Neural cell (in vitro differentiated cells): ENCODE measurements at regions not wholly inside any gene's neighbourhood (a gene's known extent, or its start where the extent isn't known, plus 50 kb on each side); places are given as distances from the start of the nearest gene placed in this dataset.

Source experiments
- H2AFZ ChIP-seq: fragments of 200-600, 300-800 bp; sonication (generic), shearing (Covaris generic); 2 replicates; pipeline ENCODE4 v1.6.0; 2014; ENCODE audit warnings: low read depth, mild to moderate bottlenecking, antibody characterized with exemption, low read length, moderate library complexity
- H3F3A ChIP-seq: fragments of 200-600 bp; shearing (Covaris generic); 2 replicates; pipeline ENCODE4 v1.6.1; 2016; ENCODE audit warnings: mild to moderate bottlenecking, moderate library complexity, mixed read lengths, antibody characterized with exemption, low read length; ENCODE audit not compliant: insufficient read depth, poor library complexity, severe bottlenecking
- H3K27ac ChIP-seq: fragments of 200-600, 300-800 bp; sonication (generic), shearing (Covaris generic); 2 replicates; pipeline ENCODE4 v1.5.1; 2014; ENCODE audit warnings: mild to moderate bottlenecking, low read length, moderate library complexity
- H3K27me3 ChIP-seq: fragments of 300-800, 200-600 bp; sonication (generic), shearing (Covaris generic); 2 replicates; pipeline ENCODE4 v1.6.0; 2014; ENCODE audit warnings: mild to moderate bottlenecking, low read depth, low read length, moderate library complexity; ENCODE audit not compliant: insufficient read depth
- H3K36me3 ChIP-seq: fragments of 300-800, 200-600 bp; sonication (generic), shearing (Covaris generic); 2 replicates; pipeline ENCODE4 v1.5.1; 2014; ENCODE audit warnings: mild to moderate bottlenecking, antibody characterized with exemption, low read length, moderate library complexity; ENCODE audit not compliant: insufficient read depth
- H3K4me2 ChIP-seq: fragments of 300-800, 200-600 bp; sonication (generic), shearing (Covaris generic); 2 replicates; pipeline ENCODE4 v1.6.0; 2014; ENCODE audit warnings: mild to moderate bottlenecking, low read length
- H3K4me3 ChIP-seq: fragments of 300-800, 200-600 bp; sonication (generic), shearing (Covaris generic); 2 replicates; pipeline ENCODE4 v1.5.1; 2014; ENCODE audit warnings: mild to moderate bottlenecking, low read length, moderate library complexity
- H3K79me2 ChIP-seq: fragments of 200-600 bp; shearing (Covaris generic); replicated peaks from 2 replicates; pipeline ENCODE4 v1.6.0; 2014; ENCODE audit warnings: mild to moderate bottlenecking, low read length, moderate library complexity; ENCODE audit not compliant: insufficient read depth
- H3K9ac ChIP-seq: fragments of 300-800, 200-600 bp; sonication (generic), shearing (Covaris generic); 2 replicates; pipeline ENCODE4 v1.6.1; 2016; ENCODE audit warnings: mild to moderate bottlenecking, low read length, mixed read lengths
- H3K9me2 ChIP-seq: fragments of 200-600 bp; shearing (Covaris generic); 2 replicates; pipeline ENCODE4 v1.6.1; 2016; ENCODE audit warnings: mild to moderate bottlenecking, low read length, mixed read lengths; ENCODE audit not compliant: insufficient read depth
- H3K9me3 ChIP-seq: fragments of 200-600, 300-800 bp; sonication (generic), shearing (Covaris generic); 2 replicates; pipeline ENCODE4 v1.6.1; 2016; ENCODE audit warnings: mild to moderate bottlenecking, mixed run types, low read length, moderate library complexity, mixed read lengths
- H4K20me1 ChIP-seq: fragments of 200-600 bp; shearing (Covaris generic); 2 replicates; pipeline ENCODE4 v1.6.1; 2016; ENCODE audit warnings: mild to moderate bottlenecking, mixed run types; ENCODE audit not compliant: insufficient read depth
- CTCF ChIP-seq: fragments of 450-650 bp; IDR thresholded peaks from 2 replicates; pipeline ENCODE4 v1.5.1; 2014; ENCODE audit warnings: antibody characterized with exemption, mild to moderate bottlenecking, moderate library complexity; ENCODE audit not compliant: poor library complexity, severe bottlenecking
- EP300 ChIP-seq: fragments of 450-650 bp; conservative IDR thresholded peaks from 2 replicates; pipeline ENCODE4 v1.6.1; 2014; ENCODE audit warnings: antibody characterized with exemption, mild to moderate bottlenecking, moderate library complexity; ENCODE audit not compliant: poor library complexity, severe bottlenecking
- EZH2 ChIP-seq: fragments of 200-600, 300-800 bp; shearing (Covaris generic), sonication (generic); IDR thresholded peaks from 2 replicates; pipeline ENCODE4 v1.6.1; 2014; ENCODE audit warnings: antibody characterized with exemption, low read length, borderline replicate concordance, mild to moderate bottlenecking; ENCODE audit not compliant: insufficient read depth, poor library complexity, severe bottlenecking
- MXI1 ChIP-seq: fragments of 450-650 bp; conservative IDR thresholded peaks from 2 replicates; pipeline ENCODE4 v1.6.1; 2014; ENCODE audit warnings: antibody characterized with exemption, mild to moderate bottlenecking; ENCODE audit not compliant: poor library complexity, severe bottlenecking
- POLR2AphosphoS5 ChIP-seq: IDR thresholded peaks from 2 replicates; pipeline ENCODE4 v1.6.1; 2012
- RAD21 ChIP-seq: fragments of 450-650 bp; conservative IDR thresholded peaks from 2 replicates; pipeline ENCODE4 v1.6.1; 2014; ENCODE audit warnings: antibody characterized with exemption, mild to moderate bottlenecking, moderate library complexity
- REST ChIP-seq: IDR thresholded peaks from 2 replicates; pipeline ENCODE4 v1.6.1; 2012; ENCODE audit warnings: borderline replicate concordance
- SMC3 ChIP-seq: fragments of 450-650 bp; conservative IDR thresholded peaks from 2 replicates; pipeline ENCODE4 v1.6.1; 2014; ENCODE audit warnings: antibody characterized with exemption, mild to moderate bottlenecking, moderate library complexity; ENCODE audit not compliant: poor library complexity
- TAF1 ChIP-seq: IDR thresholded peaks from 2 replicates; pipeline ENCODE4 v1.6.1; 2012; ENCODE audit warnings: low read depth

- no peaks in the 10 kb centered on the region for H3F3A ChIP-seq
- H3K9ac ChIP-seq = no peak overlapping the region
- H3K4me2 ChIP-seq = no peak overlapping the region
- H3K4me3 ChIP-seq = no peak overlapping the region
- H3K9me3 ChIP-seq = no peaks in the 10 kb centered on the region
- H3K79me2 ChIP-seq = no peaks in the 10 kb centered on the region
- no peak overlapping the region for H3K27ac ChIP-seq
- H2AFZ ChIP-seq = no peak overlapping the region
- no peaks in the 10 kb centered on the region for H3K9me2 ChIP-seq
- H3K27me3 ChIP-seq = no peaks in the 10 kb centered on the region
- TF ChIP-seq RAD21 (no peak), MXI1 (no peak), SMC3 (no peak), REST (no peak), POLR2AphosphoS5 (no peak), EZH2 (no peak), CTCF (no peak), EP300 (no peak), TAF1 (no peak)
- H4K20me1 ChIP-seq = no peaks in the 10 kb centered on the region
- no peaks in the 10 kb centered on the region for H3K36me3 ChIP-seq
These were observed 1040.0 kb downstream of the STPG2 start for GRCh38 chr4:97103252-97103651.

- no peak overlapping the region for H3K4me2 ChIP-seq
- H3K36me3 ChIP-seq = no peaks in the 10 kb centered on the region
- H3K4me3 ChIP-seq = no peak overlapping the region
- no peak overlapping the region for H3K27ac ChIP-seq
- H3K27me3 ChIP-seq = no peaks in the 10 kb centered on the region
- TF ChIP-seq TAF1 = no peak
- TF ChIP-seq MXI1 = no peak
- TF ChIP-seq POLR2AphosphoS5 = no peak
- TF ChIP-seq EP300 = no peak
- TF ChIP-seq CTCF = no peak
- no peak for TF ChIP-seq RAD21
- no peak for TF ChIP-seq REST
- no peak for TF ChIP-seq SMC3
- no peak for TF ChIP-seq EZH2
- no peaks in the 10 kb centered on the region for H3K79me2 ChIP-seq
- H3K9me2 ChIP-seq = no peaks in the 10 kb centered on the region
- H4K20me1 ChIP-seq = no peaks in the 10 kb centered on the region
- H2AFZ ChIP-seq = no peak overlapping the region
- no peak overlapping the region for H3K9ac ChIP-seq
- H3F3A ChIP-seq = no peaks in the 10 kb centered on the region
- no peaks in the 10 kb centered on the region for H3K9me3 ChIP-seq
These were observed 1039.3 kb downstream of the STPG2 start for GRCh38 chr4:97104006-97104405.
